ENCODE measurements at regions not wholly inside any gene's neighbourhood (a gene's known extent, or its start where the extent isn't known, plus 50 kb on each side); places are given as distances from the start of the nearest gene placed in this dataset.

DNA sequence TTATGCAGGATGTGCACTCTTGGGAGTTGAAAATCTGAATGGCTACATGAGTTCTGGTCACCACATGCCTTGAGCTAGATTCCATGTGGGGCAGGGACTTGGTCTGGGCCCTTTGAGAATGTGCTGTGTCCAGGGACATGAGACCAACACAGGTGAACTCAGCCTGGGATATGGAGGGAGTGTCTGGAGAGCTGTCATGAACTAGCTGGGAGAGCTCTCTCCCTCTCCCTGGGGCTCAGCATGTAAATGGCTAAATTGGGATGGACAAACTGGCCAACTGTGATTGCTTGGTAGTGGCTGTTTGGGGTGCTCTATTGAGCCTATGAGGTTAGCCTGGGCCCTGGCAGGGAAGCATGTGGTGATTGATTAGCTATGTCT, 105.1 kb upstream of the HS6ST1 start:
- Histone ChIP-seq H3K27me3 (no peaks in the 10 kb centered on the region), H3K9me3 (no peaks in the 10 kb centered on the region), H3K4me1 (no peaks in the 10 kb centered on the region), H3K36me3 (no peaks in the 10 kb centered on the region), H3K27ac (no peak overlapping the region), H3K4me3 (replicated peaks in 1 of 3) (no peak overlapping the region)
- TF ChIP-seq, protein P1, sequence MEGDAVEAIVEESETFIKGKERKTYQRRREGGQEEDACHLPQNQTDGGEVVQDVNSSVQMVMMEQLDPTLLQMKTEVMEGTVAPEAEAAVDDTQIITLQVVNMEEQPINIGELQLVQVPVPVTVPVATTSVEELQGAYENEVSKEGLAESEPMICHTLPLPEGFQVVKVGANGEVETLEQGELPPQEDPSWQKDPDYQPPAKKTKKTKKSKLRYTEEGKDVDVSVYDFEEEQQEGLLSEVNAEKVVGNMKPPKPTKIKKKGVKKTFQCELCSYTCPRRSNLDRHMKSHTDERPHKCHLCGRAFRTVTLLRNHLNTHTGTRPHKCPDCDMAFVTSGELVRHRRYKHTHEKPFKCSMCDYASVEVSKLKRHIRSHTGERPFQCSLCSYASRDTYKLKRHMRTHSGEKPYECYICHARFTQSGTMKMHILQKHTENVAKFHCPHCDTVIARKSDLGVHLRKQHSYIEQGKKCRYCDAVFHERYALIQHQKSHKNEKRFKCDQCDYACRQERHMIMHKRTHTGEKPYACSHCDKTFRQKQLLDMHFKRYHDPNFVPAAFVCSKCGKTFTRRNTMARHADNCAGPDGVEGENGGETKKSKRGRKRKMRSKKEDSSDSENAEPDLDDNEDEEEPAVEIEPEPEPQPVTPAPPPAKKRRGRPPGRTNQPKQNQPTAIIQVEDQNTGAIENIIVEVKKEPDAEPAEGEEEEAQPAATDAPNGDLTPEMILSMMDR (IDR thresholded peaks at IDR 0.05): no peak
- no peak for TF ChIP-seq POLR2A (IDR thresholded peaks at IDR 0.05)
- DNase-seq: no peak
- intact Hi-C loops (cut with DNase I): no loop called here

DNA sequence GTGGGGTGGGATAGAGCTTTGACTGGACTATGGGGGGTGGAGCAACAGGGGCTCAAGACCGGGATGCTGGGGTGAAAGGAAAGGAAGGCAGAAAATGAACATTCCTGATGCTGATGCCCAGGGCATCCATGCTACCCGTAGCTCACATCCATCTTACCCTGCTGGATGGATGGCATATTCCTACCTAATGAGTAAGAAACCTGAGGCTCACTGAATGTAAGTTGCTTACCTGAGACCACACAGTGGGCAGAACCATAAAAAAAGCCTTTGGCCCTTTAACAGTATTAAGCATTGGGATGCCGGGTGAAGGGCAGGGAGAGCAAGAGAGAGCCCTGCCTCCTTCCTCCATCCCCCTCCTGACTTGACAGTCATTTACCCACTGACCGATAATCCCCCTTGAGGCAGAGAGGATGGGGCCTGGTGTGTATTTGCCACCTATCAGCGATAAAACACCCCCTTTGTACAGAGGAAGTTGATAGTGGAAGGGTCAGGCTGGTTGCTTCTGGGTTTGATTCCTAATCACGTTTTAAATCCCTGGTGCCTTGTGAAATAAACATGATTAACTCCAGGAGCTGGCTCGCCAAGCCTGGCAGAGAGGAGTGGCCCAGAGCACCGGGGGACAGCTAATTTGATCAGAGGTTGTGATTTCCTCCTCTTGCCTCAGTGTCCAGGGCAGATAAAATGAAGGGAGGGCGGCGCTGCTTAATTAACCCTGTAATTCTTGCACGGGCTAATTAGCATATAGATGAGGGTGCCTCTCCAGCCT, 105.9 kb upstream of the HS6ST1 start:
- DNase-seq: no peak
- Histone ChIP-seq H3K27ac (no peak overlapping the region), H3K9me3 (no peaks in the 10 kb centered on the region), H3K36me3 (no peaks in the 10 kb centered on the region), H3K4me1 (no peaks in the 10 kb centered on the region), H3K4me3 (replicated peaks in 1 of 3) (no peak overlapping the region), H3K27me3 (no peaks in the 10 kb centered on the region)
- intact Hi-C loops (cut with DNase I): no loop called here
- WGBS, 2 donors: 68 to 73% methylated on average over 11 of the region's 11 CpGs
- TF ChIP-seq, protein P1 (IDR thresholded peaks at IDR 0.05): no peak
- TF ChIP-seq POLR2A (IDR thresholded peaks at IDR 0.05): no peak

DNA sequence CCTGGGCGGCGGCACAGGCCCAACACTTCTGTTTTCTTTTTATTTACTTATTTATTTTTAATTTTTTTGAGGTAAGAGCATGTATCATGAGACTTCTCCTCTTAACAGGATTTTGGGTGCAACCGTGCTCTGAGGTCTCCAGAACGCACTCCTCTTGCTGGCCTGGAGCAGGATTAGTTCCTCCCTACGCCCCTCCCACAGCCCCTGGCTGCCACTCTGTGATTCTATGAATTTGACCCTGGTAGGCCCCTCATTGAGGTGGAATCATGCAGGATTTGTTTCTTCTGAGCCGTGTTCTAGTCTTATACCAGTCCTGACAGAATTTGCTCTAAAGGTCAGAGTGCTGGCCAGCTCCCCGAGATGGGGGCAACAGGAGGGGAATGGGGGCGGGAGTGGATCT, 106.5 kb upstream of the HS6ST1 start:
- no peak for DNase-seq

DNA sequence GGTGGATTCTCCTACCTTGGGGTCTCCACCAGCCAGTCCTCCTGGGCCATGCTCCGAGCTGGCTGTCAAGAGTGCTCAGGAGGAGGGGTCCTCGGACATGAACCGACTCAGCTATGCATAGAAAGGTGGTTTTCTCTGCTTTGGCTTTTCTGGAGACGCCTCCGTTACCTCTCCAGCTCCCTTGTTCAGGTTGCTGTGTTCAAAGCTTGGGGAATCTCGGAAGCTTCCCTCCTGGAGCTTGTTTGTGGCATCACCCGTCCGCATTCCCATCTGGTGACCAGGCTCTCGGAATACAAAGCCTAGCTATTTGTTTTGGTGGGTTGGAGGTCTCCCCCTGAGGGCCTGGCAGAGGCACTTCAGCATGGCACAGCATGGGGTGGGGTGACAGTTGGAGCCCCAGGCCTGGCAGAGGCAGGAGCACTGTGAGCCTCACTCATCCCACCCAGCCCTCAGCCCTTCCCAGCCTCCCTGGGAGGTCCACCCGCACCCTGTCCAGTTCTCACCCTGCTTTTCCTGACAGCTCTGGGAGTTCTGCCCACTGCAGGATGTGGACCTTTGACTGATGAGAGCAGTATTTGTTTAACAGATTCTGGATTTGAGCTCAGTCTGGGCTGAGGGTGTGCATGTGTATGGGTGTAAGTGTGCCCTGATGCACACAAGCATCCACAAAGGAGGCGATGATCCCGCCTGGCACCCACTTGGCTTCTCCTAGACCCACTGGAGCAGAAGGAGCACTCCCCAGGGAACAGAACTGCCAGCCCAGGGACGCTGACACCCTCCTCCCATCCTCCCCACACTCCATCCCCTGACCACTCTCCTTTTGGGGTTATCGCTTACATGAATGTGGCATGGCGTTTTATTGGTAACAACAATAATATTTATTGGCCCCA, 107.3 kb upstream of the HS6ST1 start:
- WGBS, 2 donors: 73 to 84% methylated on average over 15 of the region's 15 CpGs
- H3K36me3 ChIP-seq: no peaks in the 10 kb centered on the region
- no peak for DNase-seq
- intact Hi-C loops (cut with DNase I): no loop called here
- H3K4me3 ChIP-seq (replicated peaks in 1 of 3): no peak overlapping the region
- H3K9me3 ChIP-seq: no peaks in the 10 kb centered on the region
- TF ChIP-seq, protein P1 (IDR thresholded peaks at IDR 0.05): no peak
- TF ChIP-seq POLR2A (IDR thresholded peaks at IDR 0.05): no peak
- no peaks in the 10 kb centered on the region for H3K4me1 ChIP-seq
- no peaks in the 10 kb centered on the region for H3K27me3 ChIP-seq
- H3K27ac ChIP-seq: no peak overlapping the region

More for the DNA sequence above, 106.5 kb upstream of the HS6ST1 start:
- no peaks in the 10 kb centered on the region for H3K36me3 ChIP-seq
- WGBS, 2 donors: 91 to 93% methylated on average over 8 of the region's 8 CpGs
- H3K4me3 ChIP-seq (replicated peaks in 1 of 3): no peak overlapping the region
- TF ChIP-seq, protein P1 (IDR thresholded peaks at IDR 0.05): no peak
- no peak for TF ChIP-seq POLR2A (IDR thresholded peaks at IDR 0.05)
- no peak overlapping the region for H3K27ac ChIP-seq
- H3K4me1 ChIP-seq: no peaks in the 10 kb centered on the region
- H3K9me3 ChIP-seq: no peaks in the 10 kb centered on the region
- intact Hi-C loops (cut with DNase I): no loop called here
- no peaks in the 10 kb centered on the region for H3K27me3 ChIP-seq

DNA sequence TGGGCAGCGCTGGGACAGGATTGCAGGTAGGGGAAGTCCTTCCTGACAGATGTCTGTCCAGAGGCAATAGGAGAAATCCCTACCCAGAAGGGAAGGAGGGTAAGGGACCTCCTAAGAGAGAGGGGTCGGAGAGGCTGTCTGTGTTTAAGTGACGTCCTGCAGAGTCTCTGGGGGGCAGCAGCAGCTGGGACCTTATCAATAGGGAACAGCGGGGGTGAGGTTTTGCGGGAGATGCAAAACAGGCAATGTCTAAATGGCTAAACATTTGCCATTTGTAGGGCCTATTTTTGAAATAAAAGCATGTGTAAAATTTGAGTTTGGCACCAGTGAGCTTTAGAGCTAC, 108.7 kb upstream of the HS6ST1 start:
- DNase-seq: no peak
- H3K27ac ChIP-seq: no peak overlapping the region
- no peaks in the 10 kb centered on the region for H3K27me3 ChIP-seq
- intact Hi-C loops (cut with DNase I): no loop called here
- H3K4me1 ChIP-seq: no peaks in the 10 kb centered on the region
- no peaks in the 10 kb centered on the region for H3K9me3 ChIP-seq
- WGBS, 2 donors: 89% methylated on average over 5 of the region's 5 CpGs
- TF ChIP-seq, protein P1 (IDR thresholded peaks at IDR 0.05): no peak
- TF ChIP-seq POLR2A (IDR thresholded peaks at IDR 0.05): no peak
- no peaks in the 10 kb centered on the region for H3K36me3 ChIP-seq
- H3K4me3 ChIP-seq (replicated peaks in 1 of 3): no peak overlapping the region

Measured in thyroid gland (tissue), 4 donors.